HG02798 (cell line): ENCODE measurements at regions not wholly inside any gene's neighbourhood (a gene's known extent, or its start where the extent isn't known, plus 50 kb on each side); places are given as distances from the start of the nearest gene placed in this dataset.
A peak's percentile ranks its signal among the peaks of the same experiment; 100 is the strongest.

Experiments used
- ATAC-seq: cut with Tn5 transposase; IDR thresholded peaks from one replicate; pipeline ENCODE4 v1.9.1; 2021; ENCODE audit warnings: mild to moderate bottlenecking; ENCODE audit not compliant: unreplicated experiment, poor library complexity

DNA sequence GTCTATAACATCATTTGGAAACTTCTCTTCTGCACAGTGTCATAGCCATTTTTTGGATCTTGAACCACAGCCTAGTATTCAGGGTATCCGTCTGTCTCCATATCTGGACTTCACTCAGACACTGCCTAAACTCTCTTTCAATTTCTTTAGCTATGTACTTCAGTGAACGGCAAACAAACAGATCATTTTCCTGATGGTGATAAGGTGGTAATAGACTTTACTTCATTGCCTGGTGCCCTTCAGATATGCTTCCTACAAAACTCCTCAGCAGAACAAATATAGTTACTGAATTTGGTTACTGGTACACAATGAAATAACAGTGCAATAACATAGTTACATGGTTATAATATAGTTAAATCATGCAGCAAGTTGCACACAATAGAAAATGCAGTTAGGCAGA is 348.2 kb downstream of the ZSWIM6 start:
- ATAC-seq, result no peak

DNA sequence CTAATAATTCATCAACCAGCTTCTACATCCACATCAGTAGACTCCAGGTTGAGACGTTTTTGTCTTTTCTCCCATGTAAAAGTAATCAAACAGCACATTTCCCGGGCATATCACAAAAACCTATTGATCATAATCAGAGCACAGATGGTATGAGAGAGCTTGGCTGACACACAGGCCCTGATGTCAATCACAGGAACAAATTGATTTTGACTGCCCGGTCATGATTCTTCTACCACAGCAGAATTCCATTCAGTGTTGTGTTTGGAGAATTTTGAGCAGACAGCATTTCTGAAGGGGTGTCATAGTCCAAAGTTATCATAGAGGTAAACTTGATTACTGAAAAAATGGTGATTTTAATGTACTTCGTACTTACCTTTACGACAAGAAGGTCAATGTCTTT is 351.1 kb downstream of the ZSWIM6 start:
- ATAC-seq, result no peak

DNA sequence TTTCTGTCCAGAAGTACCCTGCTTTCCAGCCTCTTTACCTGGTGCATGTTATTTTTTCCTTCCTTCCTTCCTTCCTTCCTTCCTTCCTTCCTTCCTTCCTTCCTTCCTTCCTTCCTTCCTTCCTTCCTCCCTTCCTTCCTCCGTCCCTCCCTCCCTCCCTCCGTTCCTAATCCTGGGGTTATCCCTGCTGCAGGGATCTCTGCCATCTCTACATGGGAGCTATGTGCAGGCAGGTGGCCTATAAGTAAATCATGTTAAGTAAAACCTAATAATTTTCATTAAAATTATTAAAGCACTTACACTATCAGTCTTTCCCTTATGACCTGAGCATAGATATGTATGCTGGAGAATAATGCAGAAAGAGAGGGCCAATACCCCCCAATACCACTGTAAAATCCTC is 351.9 kb downstream of the ZSWIM6 start:
- no peak for ATAC-seq

DNA sequence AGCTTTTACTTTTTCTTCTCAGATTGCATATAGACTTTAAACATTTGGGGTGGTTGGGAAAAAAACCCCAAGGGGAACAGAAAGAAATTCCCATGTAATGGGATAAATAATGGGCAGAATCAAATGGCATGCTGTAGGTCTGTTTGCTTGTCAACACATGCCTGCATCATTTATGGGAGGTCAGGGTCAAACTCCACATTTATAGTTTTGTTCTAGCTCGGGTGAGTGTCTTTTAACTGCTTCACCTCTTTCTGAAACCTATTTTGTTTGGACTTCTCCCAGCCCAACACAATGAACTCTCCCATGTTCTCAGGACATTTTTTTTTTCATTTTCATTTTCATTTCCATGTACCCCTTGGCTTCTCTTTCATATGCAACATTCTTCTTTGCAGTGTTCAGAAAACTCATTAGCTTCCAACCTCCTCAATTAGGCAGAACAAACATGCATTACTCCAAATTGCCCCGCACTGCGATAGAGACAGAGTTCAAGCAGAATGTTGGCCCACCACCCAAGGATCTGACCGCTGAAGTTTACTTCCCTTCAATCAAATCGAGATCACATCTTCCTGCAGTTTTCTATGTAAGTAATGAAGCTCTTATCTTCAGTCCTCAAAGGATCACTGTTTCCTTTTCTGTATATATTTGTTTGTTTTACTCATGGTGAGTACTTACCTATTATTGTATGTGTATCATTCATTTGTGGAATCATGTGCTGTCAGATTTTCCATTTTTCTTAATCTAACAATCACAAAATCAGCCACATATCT is 354.6 kb downstream of the ZSWIM6 start:
- ATAC-seq, result no peak

DNA sequence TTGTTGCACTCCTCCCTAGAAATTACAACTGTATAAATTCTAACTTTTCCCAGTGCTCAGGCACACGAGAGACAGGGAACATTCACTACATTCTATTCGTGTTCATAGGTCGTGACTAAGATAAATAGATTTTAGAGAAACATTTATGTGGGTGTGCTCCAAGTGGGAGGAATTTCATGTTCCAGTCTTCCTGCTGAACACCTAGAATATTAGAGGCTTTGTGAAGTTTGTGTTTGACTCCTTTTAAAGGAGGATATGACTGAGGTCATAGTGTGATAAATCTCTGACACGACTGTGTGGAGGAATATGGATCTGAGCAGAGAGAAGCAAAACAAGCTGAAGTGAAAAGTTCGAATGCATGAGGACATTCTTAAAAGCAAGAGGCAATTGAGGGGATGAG is 355.3 kb downstream of the ZSWIM6 start:
- no peak for ATAC-seq

DNA sequence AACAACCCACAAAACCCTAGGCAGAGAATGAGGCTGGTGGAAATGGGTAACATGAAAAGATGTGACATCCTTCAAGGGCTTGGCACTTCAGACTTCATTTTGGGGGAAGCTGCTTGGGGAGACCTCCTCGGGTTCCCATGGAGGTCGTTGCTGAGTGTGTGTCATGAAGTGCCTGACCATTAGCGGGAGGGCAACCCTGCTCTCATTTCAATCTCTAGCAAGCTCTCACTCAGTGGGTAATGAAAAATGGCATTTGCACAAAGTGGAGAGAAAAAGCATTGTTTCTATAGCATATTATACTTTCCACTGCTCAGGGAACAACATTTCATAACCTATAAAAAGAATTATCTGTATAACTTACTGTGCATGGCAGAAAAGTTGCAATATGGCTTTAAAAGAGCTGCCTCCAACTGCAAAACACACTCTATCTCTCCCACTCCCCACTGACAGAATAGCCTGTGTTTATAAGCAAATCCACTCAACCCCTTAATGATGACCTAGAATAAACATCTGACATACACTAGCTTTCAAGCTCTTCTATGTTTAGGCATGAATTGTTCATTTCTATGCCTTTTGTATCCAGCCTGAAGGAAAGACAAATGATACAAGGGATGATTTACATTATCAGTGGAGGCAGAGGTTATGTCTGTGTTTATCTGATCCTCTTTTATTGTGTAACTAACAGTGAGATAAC is 357.2 kb downstream of the ZSWIM6 start:
- no peak for ATAC-seq

DNA sequence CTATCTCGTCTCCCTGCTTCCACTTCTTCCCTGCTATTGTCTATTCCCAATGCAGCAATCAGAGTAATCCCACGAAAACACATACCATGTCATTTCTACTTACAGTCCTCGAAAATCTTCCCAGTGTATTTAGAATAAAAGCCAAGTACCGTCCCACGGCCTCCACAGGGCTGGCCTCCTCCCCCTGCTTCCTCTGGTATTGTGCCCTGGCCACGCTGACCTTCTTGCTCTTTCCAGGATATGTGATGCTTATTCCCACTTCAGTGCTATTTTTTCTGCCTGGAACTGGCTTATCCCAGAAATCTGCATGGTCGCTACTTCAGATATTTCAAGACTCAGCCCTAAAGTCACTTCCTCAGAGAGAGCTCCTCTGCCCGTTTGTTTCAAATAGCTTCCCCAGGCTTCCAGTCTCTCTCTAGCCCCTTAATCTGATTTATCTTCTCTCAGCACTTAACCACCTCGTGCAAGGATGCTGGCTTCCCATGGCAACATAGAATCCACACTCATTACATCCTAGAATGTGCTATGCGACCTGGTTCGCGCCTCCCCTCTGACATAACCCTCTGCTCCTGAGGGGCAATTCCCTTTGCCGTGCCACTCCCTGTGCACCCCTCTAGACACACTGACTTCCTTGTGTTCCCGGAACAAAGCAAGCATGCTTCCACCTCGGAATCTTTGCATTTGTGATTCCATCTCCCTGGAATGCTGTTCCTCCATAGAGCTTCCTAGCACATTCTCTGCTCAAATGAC is 365.9 kb downstream of the ZSWIM6 start:
- ATAC-seq, result no peak

DNA sequence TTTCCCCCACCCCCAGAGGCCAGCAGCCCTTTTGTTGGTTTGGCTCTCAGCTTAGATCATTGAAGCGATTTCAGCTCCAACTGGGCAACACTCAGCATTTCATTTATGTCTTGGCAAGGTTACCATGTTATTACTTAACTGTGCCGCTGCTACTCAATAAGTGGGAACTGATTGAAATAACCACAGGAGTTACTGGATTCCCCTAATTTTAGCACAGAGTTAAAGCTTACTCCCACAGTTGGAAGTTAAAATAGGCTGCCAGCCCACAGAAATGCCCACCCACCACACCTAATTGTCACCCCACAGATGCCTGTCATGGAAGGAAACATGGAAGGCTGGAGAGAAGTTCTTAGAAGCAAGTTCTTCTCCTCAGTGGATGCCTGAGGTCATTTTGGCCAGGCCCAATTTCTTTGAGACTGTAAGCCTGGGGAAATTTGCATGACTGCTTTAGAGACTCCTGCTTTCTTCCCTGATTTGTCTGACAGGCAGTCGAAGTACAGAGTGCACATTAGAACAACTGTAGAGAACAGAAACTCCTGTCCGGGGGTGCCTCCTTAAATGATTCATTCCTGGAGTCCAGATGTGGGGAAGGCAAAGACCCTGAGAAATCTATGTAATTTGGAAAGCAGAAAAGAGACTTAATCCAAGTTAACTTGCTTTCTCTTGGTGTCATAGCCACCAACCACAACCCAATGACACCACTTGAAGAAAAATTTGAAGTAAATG is 370.0 kb downstream of the ZSWIM6 start:
- ATAC-seq, result peak; percentile 70

DNA sequence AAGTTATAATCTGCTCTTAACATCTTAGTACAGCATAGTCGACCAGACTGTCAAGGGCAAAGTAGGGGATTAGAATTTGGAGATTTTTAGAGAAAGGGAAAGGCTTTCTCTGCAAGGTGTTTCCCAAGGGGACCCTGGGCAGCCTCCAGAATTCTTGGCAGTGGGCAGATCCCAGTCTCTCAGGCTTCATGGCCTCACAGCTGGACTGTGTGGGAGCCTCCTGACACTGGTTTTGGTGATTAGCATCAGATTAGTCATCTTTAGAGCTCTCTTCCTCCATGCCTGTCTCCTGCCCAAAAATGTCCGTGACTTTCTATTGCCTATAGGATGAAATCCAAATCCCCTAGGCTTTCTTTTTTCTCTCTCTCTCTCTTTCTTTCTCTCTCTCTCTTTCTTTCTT is 370.7 kb downstream of the ZSWIM6 start:
- peak; percentile 5 for ATAC-seq

DNA sequence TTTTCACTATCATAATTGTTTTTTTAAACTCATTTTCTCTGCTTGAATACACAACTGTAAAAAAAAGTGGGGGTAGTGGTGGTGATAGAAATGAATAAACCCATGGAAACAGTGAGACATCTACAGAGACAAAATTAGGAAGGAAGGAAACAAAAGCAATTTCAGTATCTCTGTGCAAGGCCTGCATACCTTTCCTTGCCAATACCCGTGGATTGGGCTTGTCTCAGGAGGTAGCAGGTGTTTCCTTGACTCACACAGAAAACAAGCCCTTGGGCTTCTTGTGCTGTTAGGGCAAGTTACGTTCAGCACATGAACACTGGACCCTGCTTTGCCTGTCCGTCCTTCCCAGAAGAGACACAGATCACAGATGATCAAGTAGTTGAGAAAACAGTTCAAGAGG is 372.2 kb downstream of the ZSWIM6 start:
- peak; percentile 28 for ATAC-seq

DNA sequence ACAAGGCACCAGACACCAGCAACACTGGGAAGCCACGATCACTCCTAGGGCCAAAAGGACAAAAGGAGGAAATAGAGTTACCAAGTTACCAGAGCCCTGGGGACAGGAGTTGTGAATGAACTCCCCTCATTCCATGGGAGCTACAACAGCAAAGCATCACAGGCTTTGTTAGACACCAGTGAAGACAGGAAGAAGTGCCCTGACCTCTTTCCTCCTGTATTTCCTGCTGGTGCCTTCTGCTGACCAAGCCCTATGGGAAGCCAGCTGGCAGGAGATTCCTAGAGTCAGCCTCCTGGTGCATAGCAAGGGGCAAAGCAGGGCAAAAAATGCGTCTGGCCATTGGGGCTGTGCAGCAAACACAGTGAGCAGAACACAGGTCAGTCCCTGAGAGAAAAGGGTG is 374.7 kb downstream of the ZSWIM6 start:
- no peak for ATAC-seq

DNA sequence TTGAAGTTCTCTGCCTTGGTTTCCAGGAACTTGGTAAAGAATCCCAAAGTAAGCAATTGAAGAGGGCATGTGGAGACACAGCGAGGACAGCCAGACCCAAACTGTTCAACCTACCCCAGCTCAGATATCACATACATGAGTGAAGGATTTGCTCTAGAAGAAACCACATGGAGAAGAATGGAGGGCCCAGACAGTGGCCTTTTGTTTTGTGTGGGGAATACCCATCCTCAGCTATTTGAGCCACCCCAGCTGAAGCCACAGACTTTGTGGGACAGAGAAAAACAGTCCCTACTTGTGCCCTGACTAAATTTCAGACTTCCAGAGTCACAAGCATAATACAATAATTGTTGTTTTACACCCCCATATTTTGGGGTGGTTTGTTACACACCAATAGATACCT is 387.1 kb downstream of the ZSWIM6 start:
- no peak for ATAC-seq

DNA sequence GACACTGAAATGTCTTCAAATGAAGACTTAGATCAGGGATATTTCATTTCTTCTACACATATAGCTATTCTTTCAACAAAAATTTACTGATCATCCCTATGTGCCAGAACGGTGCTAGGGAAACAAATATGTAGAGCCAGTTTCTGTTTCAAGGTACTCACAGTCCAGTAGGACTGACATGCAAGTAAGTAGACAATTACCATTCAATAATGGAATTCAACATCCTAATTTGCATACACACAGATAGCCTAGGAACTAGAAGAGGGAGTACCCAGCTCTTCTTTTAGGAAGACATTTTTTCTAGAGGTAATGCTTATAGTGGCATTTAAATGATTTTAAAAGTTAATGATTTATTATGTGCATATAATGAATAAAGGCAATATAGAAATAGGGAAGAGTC is 388.8 kb downstream of the ZSWIM6 start:
- ATAC-seq, result no peak

DNA sequence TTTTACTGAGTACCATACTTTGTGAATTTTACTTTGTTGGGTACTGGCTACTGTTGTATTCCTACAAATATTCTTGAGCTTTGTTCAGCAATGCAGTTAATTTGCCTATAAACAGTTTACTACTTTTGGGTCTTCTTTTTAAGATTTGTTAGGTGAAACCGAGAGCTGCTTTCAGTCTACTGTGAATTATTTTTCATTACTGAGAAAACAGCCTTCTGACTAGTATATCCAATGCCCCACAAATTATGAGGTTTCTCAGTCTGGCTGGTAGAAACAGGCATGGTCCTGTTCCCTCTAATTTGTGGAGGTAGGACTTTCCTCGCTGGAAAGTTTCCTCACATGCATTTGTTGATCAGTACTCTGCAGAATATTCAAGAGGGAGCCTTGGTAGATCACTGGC is 392.0 kb downstream of the ZSWIM6 start:
- ATAC-seq, result no peak

DNA sequence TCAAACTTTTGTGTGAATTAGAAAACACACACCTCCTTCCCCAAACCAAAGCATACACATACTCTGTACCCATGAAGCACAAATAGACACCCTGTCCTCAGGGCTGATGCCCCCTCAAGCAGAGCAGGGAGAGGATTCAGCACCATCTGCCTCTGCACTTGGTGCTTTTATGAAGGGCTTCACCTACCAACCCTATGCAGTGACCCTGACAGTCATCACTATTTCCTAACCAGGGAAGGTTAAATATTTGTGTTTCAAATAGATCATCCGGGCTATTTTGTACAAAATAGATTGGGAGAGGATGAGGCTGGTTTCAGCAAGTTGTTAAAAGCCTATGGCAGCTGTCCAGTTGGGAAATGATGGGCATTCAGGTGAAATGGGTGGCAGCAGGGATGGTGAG is 396.2 kb downstream of the ZSWIM6 start:
- ATAC-seq, result no peak

DNA sequence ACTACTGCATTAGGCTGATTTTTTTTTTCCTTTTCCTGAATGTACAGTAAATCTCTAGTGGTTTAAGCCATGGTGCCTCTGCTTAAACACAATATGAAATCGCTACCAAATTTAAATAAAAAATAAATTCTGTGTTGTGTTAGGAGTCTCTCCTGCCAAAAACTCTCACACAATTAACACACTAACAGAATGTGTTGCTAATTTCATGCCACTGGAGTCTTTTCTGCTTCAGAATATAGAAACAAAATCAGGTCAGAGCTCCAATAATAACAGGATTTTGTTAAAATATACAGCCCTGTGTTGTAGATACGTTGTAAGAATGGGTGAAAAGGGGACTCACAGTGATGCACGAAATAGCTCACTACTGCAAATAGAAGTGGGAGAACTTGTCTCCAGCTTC is 398.8 kb downstream of the ZSWIM6 start:
- no peak for ATAC-seq

DNA sequence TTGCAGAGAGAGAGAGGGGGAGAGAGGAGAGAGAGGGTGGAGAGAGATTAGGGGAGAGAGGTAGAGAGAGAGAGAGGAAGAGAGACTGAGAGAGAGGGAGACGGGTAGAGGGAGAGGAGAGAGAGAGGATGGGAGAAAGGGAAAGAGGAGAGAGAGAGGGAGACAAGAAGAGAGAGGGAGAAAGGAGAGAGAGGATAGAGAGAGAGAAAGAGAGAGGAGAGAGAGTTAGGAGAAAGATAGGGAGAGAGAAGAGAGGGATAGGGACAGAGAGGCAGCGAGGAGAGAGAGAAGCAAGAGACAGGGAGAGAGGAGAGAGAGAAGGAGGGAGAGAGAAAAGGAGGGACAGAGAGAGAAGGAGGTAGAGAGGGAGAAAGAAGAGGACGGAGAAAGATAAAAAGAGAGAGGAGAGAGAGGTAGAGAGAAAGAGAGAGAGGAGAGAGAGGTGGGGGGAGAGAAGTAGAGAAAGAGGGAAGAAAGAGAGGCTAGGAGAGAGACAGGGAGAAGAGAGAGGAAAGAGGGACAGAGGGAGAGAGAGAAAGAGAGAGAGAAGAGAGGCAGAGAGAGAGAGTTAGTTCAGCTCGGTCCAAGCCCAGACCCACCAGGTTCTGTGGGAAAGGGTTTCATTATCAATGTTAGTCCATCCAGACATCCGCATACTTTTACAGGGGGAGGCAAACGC is 399.3 kb downstream of the ZSWIM6 start:
- ATAC-seq, result no peak

DNA sequence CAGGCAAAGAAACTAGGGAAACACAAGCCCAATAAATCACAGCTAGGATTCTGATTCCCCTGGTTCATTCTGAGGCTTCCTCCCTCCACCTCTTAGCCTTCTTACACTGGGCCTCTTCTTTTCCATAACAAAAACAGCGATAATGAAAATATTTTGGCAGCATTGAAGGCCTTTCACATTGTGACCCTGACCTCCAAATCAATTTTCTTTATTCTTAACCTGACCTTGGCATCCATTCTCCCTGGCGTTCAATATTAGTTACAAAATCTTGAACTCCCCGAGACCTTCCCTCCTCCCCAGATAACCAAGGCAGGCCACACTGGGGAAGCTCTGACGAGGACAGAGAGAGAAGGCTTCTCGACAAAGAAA is 399.9 kb downstream of the ZSWIM6 start:
- no peak for ATAC-seq

DNA sequence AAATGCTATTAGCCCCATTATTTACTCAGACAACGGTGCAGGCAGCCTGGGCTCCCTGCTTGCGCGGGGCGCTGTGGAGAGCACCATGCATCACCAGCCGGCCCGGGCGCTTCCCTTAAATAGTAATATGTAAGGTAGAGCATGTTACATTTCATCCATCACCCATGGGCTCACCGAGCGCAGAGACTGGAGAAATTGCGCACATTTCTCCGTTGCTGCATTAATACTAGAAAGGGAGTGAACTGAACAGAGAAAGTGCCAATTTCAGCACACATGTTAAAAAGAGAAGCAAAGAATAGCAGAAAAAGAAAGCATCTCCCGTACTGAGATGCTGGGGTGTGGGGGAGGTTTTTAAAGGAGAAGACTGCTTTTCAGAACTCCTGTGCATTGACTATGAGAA is 400.3 kb downstream of the ZSWIM6 start:
- no peak for ATAC-seq

DNA sequence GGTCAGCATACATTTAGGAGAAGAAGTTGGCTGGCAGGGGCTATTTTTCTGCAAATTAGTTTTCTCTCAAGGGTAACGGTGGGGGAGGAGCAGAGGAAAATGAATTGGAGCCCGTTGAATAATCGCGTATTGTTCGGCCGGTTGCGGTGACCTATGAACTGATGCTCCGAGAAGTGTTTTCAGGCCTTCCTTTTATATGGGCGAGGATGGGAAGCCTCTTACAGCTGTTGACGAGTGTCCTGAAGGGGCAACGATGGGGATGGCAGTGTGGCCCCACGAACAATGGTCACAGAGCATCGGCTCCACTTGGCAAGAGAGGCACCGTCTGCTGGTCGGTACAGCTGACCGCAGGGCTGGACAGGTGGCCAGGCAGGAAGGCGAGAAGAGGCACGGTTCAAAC is 400.7 kb downstream of the ZSWIM6 start:
- no peak for ATAC-seq
